Adrenal gland (tissue), 9 donors: ENCODE measurements at regions not wholly inside any gene's neighbourhood (a gene's known extent, or its start where the extent isn't known, plus 50 kb on each side); places are given as distances from the start of the nearest gene placed in this dataset.

Experiments used
- DNase-seq, 7 donors: peaks; one replicate each; pipeline ENCODE4 v3.0.0-alpha.2; 2019 to 2020
- H3K27ac ChIP-seq, 5 donors: fragments of 200-600 bp; sonication (generic) in 4 of 5; 1 replicate in 3 of 5; 2 replicates in 2 of 5; pipeline versions ENCODE4 v1.5.1 to v1.8.0; 2016 to 2020; ENCODE audit warnings: mild to moderate bottlenecking in 1 of 5
- H3K27me3 ChIP-seq: fragments of 200-600 bp; 2 replicates; pipeline ENCODE4 v1.8.0; 2021
- H3K36me3 ChIP-seq, 2 donors: fragments of 200-600 bp; replicated peaks in 1 of 2; 1 replicate in 1 of 2; 2 replicates in 1 of 2; pipeline versions ENCODE4 v1.5.1 to v1.8.0; 2018 to 2022
- H3K4me1 ChIP-seq, 2 donors: fragments of 200-600 bp; replicated peaks in 1 of 2; 1 replicate in 1 of 2; 2 replicates in 1 of 2; pipeline versions ENCODE4 v1.5.1 to v1.8.0; 2018 to 2021
- H3K4me3 ChIP-seq, 4 donors: fragments of 200-600 bp; sonication (generic) in 3 of 4; one replicate each; pipeline ENCODE4 v1.5.1; 2016 to 2018
- H3K9me3 ChIP-seq, 3 donors: fragments of 200-600 bp; sonication (generic) in 1 of 3; replicated peaks in 1 of 3; 1 replicate in 2 of 3; 2 replicates in 1 of 3; pipeline versions ENCODE4 v1.5.1 to v1.8.0; 2016 to 2021
- POLR2A ChIP-seq, 2 donors: fragments of 450-650 bp; IDR thresholded peaks; one replicate each; pipeline ENCODE4 v1.6.1; 2017; ENCODE audit warnings: antibody characterized with exemption in 2 of 2, mild to moderate bottlenecking in 2 of 2, moderate library complexity in 1 of 2
- WGBS, 4 donors: extraction: QIAGEN DNeasy Blood & Tissue Kit in 2 of 4; methylation state at CpG; one replicate each; pipeline versions ENCODE4 v1.1.5 to v1.1.7; 2013 to 2017; 5-methylcytosine and 5-hydroxymethylcytosine counted together
- intact Hi-C, 2 donors: fragments of 100-400 bp; cut with DNase I; formaldehyde crosslinking; loops; one replicate each; pipeline versions ENCODE4 v1.14.1 to v1.15.0; 2022 to 2023
- TF ChIP-seq, protein P1 (sequence below), 6 experiments: fragments of 450-650 bp in 4 of 6; fragments of 200-600 bp in 2 of 6; sonication (generic) in 1 of 6; IDR thresholded peaks; 1 replicate in 5 of 6; 2 replicates in 1 of 6; pipeline versions ENCODE4 v1.5.1 to v1.8.0; 2016 to 2021; ENCODE audit warnings: antibody characterized with exemption in 6 of 6, mild to moderate bottlenecking in 2 of 6, moderate library complexity in 1 of 6
- donor health status: healthy with polysubstance abuse.
- donor health status: Bipolar disorder and iron deficiency.
- donor health status: DM: yes; HTN: yes; CAD: no.
- donor health status: DM: no; HTN: no; CAD: no.
- donor health status: DM: no; HTN: no; CAD: no.

DNA sequence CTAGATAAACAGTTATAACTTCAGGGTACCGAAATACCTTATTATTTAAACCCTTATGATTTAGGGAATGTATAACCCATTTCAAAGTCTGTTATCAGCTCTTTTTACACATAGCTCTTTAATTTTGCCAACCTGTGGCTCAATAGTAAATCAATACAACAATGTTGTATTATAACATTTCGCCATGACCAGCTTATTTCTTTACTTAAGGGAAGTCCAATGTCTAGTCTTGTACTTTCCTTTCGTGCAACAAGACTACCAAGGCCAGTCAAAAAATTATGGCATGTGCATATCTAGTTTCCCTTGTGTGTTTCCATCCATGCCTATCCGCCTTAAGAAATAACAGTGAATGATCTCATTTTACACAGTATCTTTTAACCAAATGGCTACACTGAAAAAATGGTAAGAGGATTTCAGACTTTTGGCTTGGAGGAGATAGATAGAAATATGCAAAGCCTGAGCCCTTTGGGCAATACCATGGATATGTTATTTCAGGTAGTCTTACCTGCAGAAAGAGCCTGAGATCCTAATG, 239.5 kb upstream of the RPS23 start:
- Histone ChIP-seq H3K36me3 (no peaks in the 10 kb centered on the region), H3K27me3 (no peaks in the 10 kb centered on the region), H3K4me3 (no peak overlapping the region), H3K27ac (no peak overlapping the region), H3K9me3 (no peaks in the 10 kb centered on the region), H3K4me1 (no peaks in the 10 kb centered on the region)
- WGBS, 4 donors = 89 to 96% (median 92%) methylated on average over 4 of the region's 4 CpGs
- TF ChIP-seq, protein P1, sequence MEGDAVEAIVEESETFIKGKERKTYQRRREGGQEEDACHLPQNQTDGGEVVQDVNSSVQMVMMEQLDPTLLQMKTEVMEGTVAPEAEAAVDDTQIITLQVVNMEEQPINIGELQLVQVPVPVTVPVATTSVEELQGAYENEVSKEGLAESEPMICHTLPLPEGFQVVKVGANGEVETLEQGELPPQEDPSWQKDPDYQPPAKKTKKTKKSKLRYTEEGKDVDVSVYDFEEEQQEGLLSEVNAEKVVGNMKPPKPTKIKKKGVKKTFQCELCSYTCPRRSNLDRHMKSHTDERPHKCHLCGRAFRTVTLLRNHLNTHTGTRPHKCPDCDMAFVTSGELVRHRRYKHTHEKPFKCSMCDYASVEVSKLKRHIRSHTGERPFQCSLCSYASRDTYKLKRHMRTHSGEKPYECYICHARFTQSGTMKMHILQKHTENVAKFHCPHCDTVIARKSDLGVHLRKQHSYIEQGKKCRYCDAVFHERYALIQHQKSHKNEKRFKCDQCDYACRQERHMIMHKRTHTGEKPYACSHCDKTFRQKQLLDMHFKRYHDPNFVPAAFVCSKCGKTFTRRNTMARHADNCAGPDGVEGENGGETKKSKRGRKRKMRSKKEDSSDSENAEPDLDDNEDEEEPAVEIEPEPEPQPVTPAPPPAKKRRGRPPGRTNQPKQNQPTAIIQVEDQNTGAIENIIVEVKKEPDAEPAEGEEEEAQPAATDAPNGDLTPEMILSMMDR (IDR thresholded peaks at IDR 0.05) = no peak
- TF ChIP-seq POLR2A (IDR thresholded peaks at IDR 0.05) = no peak
- intact Hi-C loops = no loop called here
- DNase-seq = no peak

DNA sequence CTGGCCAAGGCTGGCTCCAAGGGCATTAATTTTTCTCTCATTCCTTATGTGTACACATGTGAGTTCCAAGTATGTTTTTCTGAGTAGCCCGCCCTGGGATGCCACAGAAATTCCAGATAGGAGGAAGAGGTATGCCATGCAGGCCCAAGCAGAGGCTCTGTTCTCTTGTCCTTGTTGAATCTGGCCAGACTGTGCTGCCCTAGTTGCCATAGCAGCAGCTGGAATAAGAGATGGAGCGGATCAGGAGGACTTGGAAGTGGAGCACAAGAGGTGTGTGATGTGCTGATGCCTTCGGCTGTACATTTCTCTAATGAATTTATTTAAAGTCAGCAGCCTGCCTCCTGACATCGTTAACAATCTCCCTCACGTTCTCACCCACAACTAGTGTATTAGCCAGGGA, 235.6 kb upstream of the RPS23 start:
- H3K9me3 ChIP-seq = no peaks in the 10 kb centered on the region
- WGBS, 4 donors = 85 to 92% (median 87%) methylated on average over 5 of the region's 5 CpGs
- TF ChIP-seq, protein P1 (IDR thresholded peaks at IDR 0.05) = no peak
- TF ChIP-seq POLR2A (IDR thresholded peaks at IDR 0.05) = no peak
- intact Hi-C loops = no loop called here
- H3K4me1 ChIP-seq = no peaks in the 10 kb centered on the region
- no peak overlapping the region for H3K27ac ChIP-seq
- peak in 1 of 7 donors; percentile 54 for DNase-seq
- H3K36me3 ChIP-seq = no peaks in the 10 kb centered on the region
- no peaks in the 10 kb centered on the region for H3K27me3 ChIP-seq
- no peak overlapping the region for H3K4me3 ChIP-seq

DNA sequence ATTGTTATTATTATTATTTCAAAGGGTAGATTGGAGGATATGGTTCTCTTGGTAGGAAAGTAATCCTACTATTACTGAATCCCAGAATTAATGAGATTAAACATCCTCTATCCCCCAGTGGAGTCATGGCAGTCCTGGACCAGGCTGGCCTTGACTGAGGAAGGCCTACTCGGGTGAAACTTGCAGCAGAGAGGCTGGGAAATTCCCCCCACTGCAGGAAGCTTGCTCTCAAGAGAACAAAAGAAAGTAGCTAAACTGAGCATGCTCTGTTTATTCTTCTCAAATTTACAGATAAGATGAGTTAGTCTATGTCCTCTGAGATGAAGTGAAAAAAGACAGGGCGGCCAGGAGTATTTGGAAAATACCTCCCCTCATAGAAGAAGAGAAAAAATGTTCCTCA, 233.9 kb upstream of the RPS23 start:
- DNase-seq = peak in 1 of 7 donors; percentile 8
- Histone ChIP-seq H3K9me3 (no peaks in the 10 kb centered on the region), H3K4me3 (no peak overlapping the region), H3K27me3 (no peaks in the 10 kb centered on the region), H3K36me3 (no peaks in the 10 kb centered on the region), H3K4me1 (no peaks in the 10 kb centered on the region), H3K27ac (no peak overlapping the region)
- intact Hi-C loops = no loop called here
- TF ChIP-seq POLR2A (IDR thresholded peaks at IDR 0.05) = no peak
- TF ChIP-seq, protein P1 (IDR thresholded peaks at IDR 0.05) = no peak
- WGBS, 4 donors = 55 to 70% (median 63%) methylated on average over 2 of the region's 2 CpGs

DNA sequence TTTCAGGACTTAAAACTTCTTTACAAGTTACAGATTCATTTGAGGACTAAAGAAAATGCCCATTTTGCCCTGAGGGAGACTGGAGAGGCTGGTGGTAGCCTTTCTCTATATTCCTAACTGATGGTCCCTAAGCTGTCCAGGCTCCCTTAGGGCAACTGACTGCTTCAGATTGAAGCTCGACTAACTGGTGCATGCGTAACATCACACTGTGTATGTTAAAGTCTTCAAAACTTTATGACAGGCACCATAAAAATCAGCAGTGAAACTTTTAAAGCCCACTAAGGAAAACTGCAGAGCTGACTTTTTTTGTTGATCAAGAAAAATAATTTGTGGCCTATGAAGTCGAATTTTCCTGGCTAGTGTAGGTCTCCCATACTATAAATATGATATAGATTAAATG, 233.0 kb upstream of the RPS23 start:
- 92 to 95% (median 94%) methylated on average over 3 of the region's 3 CpGs for WGBS, 4 donors
- no peaks in the 10 kb centered on the region for H3K4me1 ChIP-seq
- intact Hi-C loops = no loop called here

More for the DNA sequence above, 233.0 kb upstream of the RPS23 start:
- no peak overlapping the region for H3K4me3 ChIP-seq
- H3K36me3 ChIP-seq = no peaks in the 10 kb centered on the region
- no peak for DNase-seq
- TF ChIP-seq POLR2A (IDR thresholded peaks at IDR 0.05) = no peak
- TF ChIP-seq, protein P1 (IDR thresholded peaks at IDR 0.05) = no peak
- H3K27ac ChIP-seq = no peak overlapping the region
- H3K27me3 ChIP-seq = no peaks in the 10 kb centered on the region
- no peaks in the 10 kb centered on the region for H3K9me3 ChIP-seq
